Nucleus accumbens (tissue), 56 donors: ENCODE measurements at regions not wholly inside any gene's neighbourhood (a gene's known extent, or its start where the extent isn't known, plus 50 kb on each side); places are given as distances from the start of the nearest gene placed in this dataset.
A peak's percentile ranks its signal among the peaks of the same experiment; 100 is the strongest.

Source experiments
- DNase-seq, 56 donors: peaks; one replicate each; lab custom pipeline; 2025; lab: John Stamatoyannopoulos, UW

GRCh38 chr1:81583878-81584277 lies 216.9 kb upstream of the ADGRL2 start:
- DNase-seq = no peak

- peak in 5 of 56 donors; percentile 1 to 10 (median 3) for DNase-seq
Measured at GRCh38 chr1:81582467-81582986, 218.2 kb upstream of the ADGRL2 start.

GRCh38 chr1:81578867-81579266 lies 221.9 kb upstream of the ADGRL2 start:
- no peak for DNase-seq

- DNase-seq = no peak
Measured at GRCh38 chr1:81577004-81577697, 223.6 kb upstream of the ADGRL2 start.

- no peak for DNase-seq
Measured at GRCh38 chr1:81574408-81574807, 226.3 kb upstream of the ADGRL2 start.

- no peak for DNase-seq
Measured at GRCh38 chr1:81573458-81573857, 227.3 kb upstream of the ADGRL2 start.

GRCh38 chr1:81571946-81572345 lies 228.8 kb upstream of the ADGRL2 start:
- no peak for DNase-seq

GRCh38 chr1:81569761-81570160 lies 231.0 kb upstream of the ADGRL2 start:
- no peak for DNase-seq

- no peak for DNase-seq
Measured at GRCh38 chr1:81563632-81564031, 237.1 kb upstream of the ADGRL2 start.

- no peak for DNase-seq
Measured at GRCh38 chr1:81562934-81563333, 237.8 kb upstream of the ADGRL2 start.

- DNase-seq = no peak
Measured at GRCh38 chr1:81560629-81561028, 240.1 kb upstream of the ADGRL2 start.

- DNase-seq = no peak
Measured at GRCh38 chr1:81559662-81560350, 240.9 kb upstream of the ADGRL2 start.

- DNase-seq = no peak
Measured at GRCh38 chr1:81558291-81559076, 242.2 kb upstream of the ADGRL2 start.

- no peak for DNase-seq
Measured at GRCh38 chr1:81556968-81557367, 243.8 kb upstream of the ADGRL2 start.

- no peak for DNase-seq
Measured at GRCh38 chr1:81554534-81554933, 246.2 kb upstream of the ADGRL2 start.

GRCh38 chr1:81554108-81554507 lies 246.6 kb upstream of the ADGRL2 start:
- DNase-seq = no peak

- no peak for DNase-seq
Measured at GRCh38 chr1:81553503-81553902, 247.2 kb upstream of the ADGRL2 start.

GRCh38 chr1:81551946-81552345 lies 248.8 kb upstream of the ADGRL2 start:
- no peak for DNase-seq

GRCh38 chr1:81550753-81551152 lies 250.0 kb upstream of the ADGRL2 start:
- no peak for DNase-seq

- no peak for DNase-seq
Measured at GRCh38 chr1:81549588-81550127, 251.1 kb upstream of the ADGRL2 start.
